Omental fat pad (tissue), 3 donors: ENCODE measurements at regions not wholly inside any gene's neighbourhood (a gene's known extent, or its start where the extent isn't known, plus 50 kb on each side); places are given as distances from the start of the nearest gene placed in this dataset.

Experiments
- ATAC-seq: fragments of 150-250 bp; one replicate; pipeline ENCODE4 v1.9.1; 2016; ENCODE audit warnings: mild to moderate bottlenecking, moderate library complexity; ENCODE audit not compliant: low FRiP score
- DNase-seq: peaks from one replicate; pipeline ENCODE4 v3.0.0-alpha.2; 2019; ENCODE audit warnings: low spot score
- CTCF ChIP-seq, 3 donors: fragments of 450-650 bp; IDR thresholded peaks; one replicate each; pipeline ENCODE4 v1.5.1; 2016 to 2017; ENCODE audit warnings: antibody characterized with exemption in 3 of 3, mild to moderate bottlenecking in 3 of 3, moderate library complexity in 2 of 3

GRCh38 chr6:53418288-53418687 lies 69.5 kb upstream of the ELOVL5 start:
- TF ChIP-seq CTCF (IDR thresholded peaks at IDR 0.05): no peak
- ATAC-seq: peak; percentile 37
- DNase-seq: no peak

- no peak for DNase-seq
- TF ChIP-seq CTCF (IDR thresholded peaks at IDR 0.05): no peak
- ATAC-seq: no peak
Measured at GRCh38 chr6:53417141-53417540, 68.4 kb upstream of the ELOVL5 start.

- ATAC-seq (no peak), DNase-seq (no peak)
- TF ChIP-seq CTCF (IDR thresholded peaks at IDR 0.05): no peak
Measured at GRCh38 chr6:53413326-53413725, 64.6 kb upstream of the ELOVL5 start.

GRCh38 chr6:53412751-53413150 lies 64.0 kb upstream of the ELOVL5 start:
- no peak for TF ChIP-seq CTCF (IDR thresholded peaks at IDR 0.05)
- DNase-seq (no peak), ATAC-seq (peak; percentile 22)

- ATAC-seq (peak; percentile 26), DNase-seq (no peak)
- no peak for TF ChIP-seq CTCF (IDR thresholded peaks at IDR 0.05)
Measured at GRCh38 chr6:53412021-53412715, 63.4 kb upstream of the ELOVL5 start.

GRCh38 chr6:53411451-53411850 lies 62.7 kb upstream of the ELOVL5 start:
- no peak for TF ChIP-seq CTCF (IDR thresholded peaks at IDR 0.05)
- no peak for DNase-seq
- peak; percentile 61 for ATAC-seq

GRCh38 chr6:53410508-53411258 lies 61.9 kb upstream of the ELOVL5 start:
- ATAC-seq: no peak
- DNase-seq: no peak
- TF ChIP-seq CTCF (IDR thresholded peaks at IDR 0.05): no peak
